OCI-LY7 (cell line): ENCODE measurements at regions not wholly inside any gene's neighbourhood (a gene's known extent, or its start where the extent isn't known, plus 50 kb on each side); places are given as distances from the start of the nearest gene placed in this dataset.

Source experiments
- CTCF ChIP-seq: fragments of 200-600 bp; sonication (generic); conservative IDR thresholded peaks from 2 replicates; pipeline ENCODE4 v1.5.1; 2014; ENCODE audit warnings: mild to moderate bottlenecking, antibody characterized with exemption, low read length, moderate library complexity, mixed read lengths
- EZH2phosphoT487 ChIP-seq: fragments of 200-600 bp; sonication (generic); IDR thresholded peaks from 2 replicates; pipeline ENCODE4 v1.6.1; 2018; ENCODE audit warnings: low read depth, borderline replicate concordance, mild to moderate bottlenecking, mixed run types, antibody characterized with exemption, low read length, moderate library complexity, mixed read lengths

GRCh38 chr3:83248454-83248853 lies 1487.0 kb upstream of the GBE1 start:
- TF ChIP-seq CTCF = no peak
- no peak for TF ChIP-seq EZH2phosphoT487
